ENCODE measurements at regions not wholly inside any gene's neighbourhood (a gene's known extent, or its start where the extent isn't known, plus 50 kb on each side); places are given as distances from the start of the nearest gene placed in this dataset.

DNA sequence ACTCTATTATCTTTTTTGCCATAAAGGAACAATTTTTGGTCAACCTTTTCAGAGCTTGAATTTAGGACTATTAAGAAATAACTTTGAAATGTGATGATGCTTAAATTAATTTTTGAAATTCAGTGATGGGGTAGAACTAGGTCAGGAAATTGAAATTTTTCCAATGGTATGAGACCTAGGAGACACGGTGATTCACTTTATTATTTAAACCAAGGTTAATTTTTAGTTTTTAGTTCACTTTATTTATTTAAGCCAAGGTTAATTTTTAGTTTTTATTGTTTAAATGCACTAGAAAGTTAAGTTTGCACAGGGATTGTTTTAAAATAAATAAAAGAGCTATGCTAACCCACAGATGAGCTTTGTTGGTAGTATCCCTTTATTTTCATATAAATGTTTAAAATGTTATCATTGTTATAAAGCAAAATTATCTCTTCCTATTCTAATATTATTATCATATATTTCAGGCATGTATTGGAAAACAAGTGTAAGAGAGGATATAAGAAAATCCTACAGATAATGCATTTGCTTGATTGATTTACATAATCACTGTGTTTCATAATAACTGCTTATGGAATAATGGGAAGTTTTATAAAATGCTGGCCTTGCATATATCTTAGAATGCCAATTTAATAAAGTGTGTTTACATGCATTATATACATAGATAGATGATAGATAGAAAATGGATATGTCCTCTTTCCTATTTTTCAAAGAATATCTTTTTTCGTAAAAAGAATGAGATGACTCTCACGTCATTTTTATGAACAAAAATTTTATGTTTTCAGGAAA, 163.6 kb downstream of the HGF start:
- no peak for DNase-seq (ENCODE audit: low read depth, low spot score)

DNA sequence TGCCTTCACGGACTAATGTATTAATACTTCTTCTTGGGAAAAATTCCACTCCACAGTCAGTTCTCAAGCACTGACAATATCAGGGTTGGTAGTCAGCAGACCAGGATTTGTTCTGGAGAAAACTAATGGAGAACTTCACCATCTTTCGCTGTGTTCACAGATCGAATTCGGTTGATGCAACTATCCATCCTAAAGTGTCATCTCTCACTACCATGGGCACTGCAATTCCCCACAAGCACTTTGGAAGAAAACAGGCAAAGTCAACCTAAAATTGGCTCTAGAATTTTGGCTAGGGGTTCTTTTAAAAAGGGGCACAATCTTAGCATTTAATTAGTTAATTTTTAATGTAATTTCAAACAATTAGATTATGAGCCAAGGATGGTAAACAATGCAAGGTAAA, 164.4 kb downstream of the HGF start:
- no peak for DNase-seq (ENCODE audit: low read depth, low spot score)

DNA sequence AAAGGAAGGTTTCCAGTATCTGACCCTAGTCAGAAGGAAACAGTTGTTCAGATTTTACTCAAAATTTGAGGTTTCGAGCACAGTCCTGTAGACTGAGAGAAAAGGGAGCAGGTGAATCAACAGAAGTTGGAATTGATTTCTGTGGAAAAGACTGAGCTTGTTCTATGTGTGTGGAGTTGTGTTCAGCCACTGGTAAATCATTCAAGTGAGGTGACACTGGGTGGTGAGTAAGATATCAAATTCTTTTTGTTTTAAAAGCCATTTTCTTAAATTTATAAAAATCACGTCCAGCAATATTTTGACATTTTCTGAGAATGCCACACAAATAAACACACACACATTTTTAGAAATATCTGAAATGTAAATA, 165.1 kb downstream of the HGF start:
- no peak for DNase-seq (ENCODE audit: low read depth, low spot score)

DNA sequence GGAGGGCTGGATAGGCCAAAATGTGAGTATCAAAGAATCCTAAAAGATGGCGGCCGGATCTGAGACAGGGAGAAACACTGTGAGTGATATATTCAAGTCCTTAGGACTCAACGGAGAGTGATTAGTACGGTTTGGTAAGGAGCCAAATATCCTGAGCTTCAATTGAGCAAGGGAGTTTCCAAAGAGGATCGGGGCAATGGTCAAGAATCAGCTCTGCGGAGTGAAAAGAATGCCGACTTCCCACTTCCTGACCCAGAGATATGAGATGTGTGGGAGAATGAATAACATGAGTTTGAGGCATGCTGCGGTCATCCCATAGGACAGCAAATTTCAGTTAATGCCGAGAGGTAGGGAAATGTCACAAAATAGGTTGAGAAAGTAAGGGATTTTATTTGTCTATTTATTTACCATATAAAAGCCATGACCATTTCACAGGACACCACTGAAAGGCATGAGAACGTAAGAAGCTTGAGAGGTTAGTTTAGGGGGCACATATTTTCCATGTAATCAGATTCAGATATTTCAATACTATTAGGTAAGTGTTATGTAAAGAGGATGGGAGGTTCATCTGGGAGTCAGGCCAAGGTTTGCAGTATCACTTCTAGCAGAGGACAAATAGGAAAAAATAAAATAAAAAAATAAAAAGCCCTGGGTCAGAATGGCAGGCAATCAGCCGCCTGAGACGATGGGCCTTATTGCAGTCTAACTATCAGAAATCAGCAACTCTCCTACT, 165.6 kb downstream of the HGF start:
- DNase-seq (ENCODE audit: low read depth, low spot score) = no peak

DNA sequence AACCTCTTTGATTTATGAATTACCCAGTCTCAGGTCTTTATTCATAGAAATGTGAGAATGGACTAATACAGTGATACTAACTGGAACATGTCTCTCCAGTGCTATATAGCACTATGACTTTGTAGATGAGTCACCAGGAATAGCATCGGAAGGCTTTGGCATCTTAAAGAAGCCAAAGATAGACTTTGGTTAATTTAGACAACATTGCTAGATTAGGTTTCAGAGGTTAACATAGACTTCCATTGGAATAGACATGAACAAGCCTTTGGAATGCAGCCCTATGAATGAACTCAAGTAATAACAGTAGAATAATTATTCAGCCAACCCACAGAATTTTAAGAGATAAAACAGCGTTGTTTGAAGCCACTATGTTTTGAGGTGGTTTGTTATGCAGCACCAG, 169.2 kb downstream of the HGF start:
- DNase-seq (ENCODE audit: low read depth, low spot score) = no peak

DNA sequence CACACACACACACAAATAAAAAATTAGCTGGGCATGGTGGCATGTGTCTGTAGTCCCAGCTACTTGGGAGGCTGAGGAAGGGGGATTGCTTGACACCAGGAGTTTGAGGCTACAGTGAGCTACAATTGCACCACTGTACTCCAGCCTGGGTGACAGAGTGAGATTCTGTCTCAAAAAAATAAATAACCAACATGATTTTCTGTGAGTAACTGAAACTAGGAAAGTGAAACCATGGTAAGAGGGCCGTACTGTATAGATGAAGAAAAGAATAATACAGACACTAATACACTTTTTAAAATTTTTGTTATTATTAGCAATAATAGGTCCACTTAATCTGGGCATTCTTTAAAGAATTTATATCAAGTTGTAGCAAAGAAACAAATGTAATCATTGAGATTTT, 170.9 kb downstream of the HGF start:
- no peak for DNase-seq (ENCODE audit: low read depth, low spot score)

DNA sequence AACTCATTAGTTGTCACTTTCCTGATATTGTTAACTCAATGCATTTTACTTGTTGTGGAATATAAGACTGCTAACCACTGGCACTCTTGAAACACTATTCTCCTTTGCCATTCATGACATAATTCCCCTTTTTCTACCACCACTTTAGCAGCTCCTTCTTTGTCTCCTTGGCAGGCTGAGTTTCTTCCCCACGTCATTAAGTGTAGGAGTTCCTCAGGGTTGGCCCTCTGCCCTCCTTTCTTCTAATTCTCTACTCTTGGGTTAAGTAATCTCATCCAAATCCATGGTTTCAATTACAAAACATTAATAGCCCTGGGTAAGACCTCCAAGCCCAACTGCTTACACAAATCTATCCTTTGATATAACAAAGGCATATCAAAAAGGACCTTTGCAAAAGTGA, 175.1 kb downstream of the HGF start:
- no peak for DNase-seq (ENCODE audit: low read depth, low spot score)

DNA sequence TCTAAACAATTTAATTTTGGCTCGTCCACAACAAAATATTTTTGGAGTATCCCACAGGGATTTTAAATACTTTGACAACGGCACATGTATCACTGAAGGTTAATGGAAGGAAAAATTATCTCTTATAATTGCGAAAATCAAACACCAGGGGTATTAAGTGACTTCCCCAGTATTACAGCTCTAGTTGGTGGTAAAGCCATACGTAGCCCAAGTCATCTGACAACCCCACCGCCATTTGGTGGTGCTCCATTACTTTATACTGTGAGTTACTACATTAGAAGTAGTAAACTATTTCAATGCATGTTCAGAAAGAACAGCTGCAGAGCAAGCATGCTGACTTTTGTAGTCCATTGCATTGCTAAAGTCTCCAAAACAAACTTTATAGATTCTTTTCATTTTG, 179.7 kb downstream of the HGF start:
- no peak for DNase-seq (ENCODE audit: low read depth, low spot score)

DNA sequence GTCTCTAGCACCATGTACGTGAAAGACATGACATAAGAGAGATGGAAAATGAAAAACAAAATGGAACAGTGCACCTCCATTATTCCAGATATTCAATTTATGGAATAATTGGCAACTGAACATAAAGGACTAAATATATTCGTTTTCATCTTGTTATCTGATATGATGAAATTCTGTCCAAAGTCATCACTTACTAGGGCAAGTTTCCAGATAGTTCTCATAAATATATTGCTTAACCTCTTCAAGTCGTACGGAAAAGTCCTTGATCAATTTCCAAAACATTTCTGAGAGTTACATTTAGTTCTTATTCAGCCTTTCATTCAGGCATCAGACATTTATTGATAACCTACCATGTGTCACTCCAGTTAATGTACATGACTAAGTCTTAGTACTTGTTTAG, 185.2 kb downstream of the HGF start:
- DNase-seq (ENCODE audit: low read depth, low spot score) = no peak

DNA sequence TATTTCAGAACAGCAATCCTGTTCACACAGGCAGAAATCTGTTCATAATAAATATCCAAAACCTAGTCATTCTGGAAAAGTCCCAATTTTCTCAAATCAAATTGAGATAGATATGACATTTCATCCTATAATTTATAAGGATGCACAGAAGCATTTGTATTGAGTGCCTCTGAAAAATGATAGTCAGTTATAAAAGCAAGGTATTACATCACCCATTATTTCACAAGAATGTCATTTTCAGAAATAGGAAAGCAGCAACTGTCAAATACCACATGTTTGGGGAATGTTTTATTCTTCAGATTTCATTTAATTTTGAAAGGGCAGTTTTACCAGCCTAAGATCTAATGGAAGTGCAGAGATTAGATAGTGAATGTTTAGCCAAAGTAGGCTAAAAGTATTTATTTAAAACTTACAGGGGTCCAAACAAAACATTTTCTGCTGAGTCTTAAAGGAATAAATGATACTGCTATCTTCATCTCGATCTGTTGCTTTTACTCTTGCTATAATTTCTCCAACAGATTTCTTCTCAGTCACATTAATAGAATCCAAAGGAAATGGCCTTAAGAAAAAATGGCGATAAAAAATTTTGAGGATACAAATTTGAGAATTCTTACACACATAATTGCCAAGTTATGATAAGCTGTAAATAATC, 185.8 kb downstream of the HGF start:
- DNase-seq (ENCODE audit: low read depth, low spot score) = no peak

DNA sequence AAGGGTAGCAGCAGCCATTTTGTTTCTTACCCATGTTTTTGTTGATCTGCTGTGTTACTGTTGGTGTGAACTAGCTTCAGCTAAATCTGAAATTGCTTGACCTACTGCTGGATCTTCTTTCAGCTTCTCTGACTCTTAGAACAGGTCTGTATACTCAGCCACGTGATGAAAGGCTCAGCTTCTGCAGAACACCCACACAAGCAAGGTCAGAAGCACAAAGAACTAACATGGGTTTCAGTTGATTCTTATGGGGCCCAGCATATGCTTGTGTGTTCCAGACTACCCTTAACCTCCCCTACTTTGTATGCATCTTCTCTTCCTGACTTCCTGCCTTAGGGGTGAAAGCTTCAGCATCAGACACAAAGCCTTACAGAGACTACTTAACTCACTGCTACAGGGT, 186.8 kb downstream of the HGF start:
- DNase-seq (ENCODE audit: low read depth, low spot score) = no peak

DNA sequence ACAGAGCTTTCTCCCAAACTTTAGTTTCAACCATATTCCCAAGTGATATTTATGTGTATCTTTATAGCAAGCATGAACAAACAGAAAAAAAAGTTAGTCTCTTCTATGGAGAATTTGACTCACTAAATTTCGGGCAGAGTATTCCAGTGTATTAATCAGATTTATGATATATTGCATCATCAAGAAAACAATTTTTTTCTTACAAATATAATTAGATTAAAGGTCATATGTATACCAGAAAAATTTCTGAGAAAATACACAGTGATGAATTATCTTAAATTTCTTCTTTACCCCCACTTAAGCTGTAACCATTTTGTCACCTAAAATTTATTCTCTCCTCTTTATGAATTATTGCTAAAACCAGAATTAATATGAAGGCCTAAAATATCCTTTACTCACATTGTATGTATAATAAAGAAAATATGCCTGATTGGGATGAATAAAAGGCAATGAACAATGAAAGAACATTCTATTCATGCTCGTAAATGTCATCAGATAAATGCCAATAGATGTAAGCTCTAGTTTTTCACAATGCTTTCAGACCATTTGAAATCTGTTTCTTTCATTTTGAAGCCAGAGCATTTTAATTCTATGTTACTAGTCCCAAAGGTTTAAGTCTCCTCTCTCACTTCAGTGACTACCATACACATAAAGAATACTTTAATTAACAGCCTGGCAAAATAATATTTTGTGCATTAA, 192.1 kb downstream of the HGF start:
- no peak for DNase-seq (ENCODE audit: low read depth, low spot score)

DNA sequence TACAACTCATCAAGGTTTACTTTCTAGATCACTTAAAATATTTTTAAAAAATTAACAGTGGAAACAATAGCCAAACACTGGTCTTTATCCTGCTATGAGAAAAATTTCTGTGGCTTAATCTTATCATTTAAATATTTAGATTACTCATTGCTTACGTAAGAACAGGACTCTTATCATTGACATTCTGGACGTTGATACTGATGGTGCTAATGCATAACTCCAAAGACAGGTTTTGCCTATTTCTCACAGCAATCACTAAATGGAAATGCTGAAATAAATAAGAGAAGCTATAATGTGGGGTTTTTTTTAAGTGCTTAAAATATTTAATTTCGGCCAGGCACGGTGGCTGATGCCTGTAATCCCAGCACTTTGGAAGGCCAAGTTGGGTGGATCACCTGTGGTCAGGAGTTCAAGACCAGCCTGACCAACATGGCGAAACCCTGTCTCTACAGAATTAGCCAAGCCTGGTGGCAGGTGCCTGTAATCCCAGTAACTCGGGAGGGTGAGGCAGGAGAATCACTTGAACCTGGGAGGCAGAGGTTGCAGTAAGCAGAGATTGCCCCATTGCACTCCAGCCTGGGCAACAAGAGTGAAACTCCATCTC, 195.0 kb downstream of the HGF start:
- no peak for DNase-seq (ENCODE audit: low read depth, low spot score)

DNA sequence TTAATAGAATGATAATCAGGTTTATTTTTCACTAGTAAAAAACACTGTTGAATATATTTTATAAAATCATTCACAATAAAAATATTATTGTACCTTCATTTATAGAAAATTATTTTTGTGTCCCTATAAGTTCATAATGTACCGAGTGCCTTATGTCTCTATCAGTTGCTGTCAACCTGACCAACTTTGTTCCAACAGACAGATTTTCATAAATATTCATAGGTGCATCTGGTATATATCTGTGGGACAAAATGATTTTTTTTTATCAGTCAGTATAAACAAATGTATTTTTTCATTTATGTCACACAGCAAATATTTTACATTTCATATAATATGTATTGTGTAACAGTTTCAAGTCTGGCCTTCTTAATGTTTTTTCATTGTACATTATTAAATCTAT, 195.9 kb downstream of the HGF start:
- DNase-seq (ENCODE audit: low read depth, low spot score) = no peak

DNA sequence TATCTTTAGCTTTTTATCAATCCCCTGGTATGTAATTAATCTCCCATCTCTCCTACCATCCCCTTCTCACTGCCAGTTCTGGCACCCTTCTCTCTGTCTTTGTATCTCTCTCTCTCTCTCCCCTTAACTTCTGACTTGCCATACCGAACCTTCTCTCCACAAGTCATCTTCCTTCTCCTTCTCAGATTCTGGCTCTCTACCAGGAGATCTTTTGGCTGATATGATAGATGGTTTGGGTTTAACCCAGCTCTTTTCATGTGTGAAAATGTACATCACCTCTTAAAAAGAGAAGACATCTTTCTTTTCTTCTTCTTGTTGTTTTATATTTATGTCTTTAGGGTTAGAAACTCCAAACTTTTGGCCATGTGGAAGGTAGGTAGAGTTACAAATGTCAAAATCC, 196.7 kb downstream of the HGF start:
- no peak for DNase-seq (ENCODE audit: low read depth, low spot score)

DNA sequence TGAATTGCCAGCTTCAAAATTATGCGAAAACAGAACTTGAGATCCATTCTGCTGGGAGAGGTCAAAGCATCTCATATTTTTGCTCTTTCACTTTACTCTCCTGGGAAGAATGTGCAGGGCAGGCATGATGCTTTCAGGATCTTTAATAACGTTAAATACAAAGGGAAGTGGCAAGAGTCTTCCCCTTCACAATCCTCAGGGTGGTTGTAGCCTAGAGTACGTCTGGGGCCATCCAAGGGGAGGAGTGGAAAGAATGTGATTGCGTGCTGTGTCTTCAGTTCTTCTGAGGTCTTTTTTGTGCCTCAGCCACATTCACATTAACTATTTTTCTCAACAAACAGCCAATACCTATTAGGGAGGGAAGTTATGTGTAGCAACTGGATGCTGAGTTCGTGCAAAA, 207.3 kb downstream of the HGF start:
- no peak for DNase-seq (ENCODE audit: low read depth, low spot score)

DNA sequence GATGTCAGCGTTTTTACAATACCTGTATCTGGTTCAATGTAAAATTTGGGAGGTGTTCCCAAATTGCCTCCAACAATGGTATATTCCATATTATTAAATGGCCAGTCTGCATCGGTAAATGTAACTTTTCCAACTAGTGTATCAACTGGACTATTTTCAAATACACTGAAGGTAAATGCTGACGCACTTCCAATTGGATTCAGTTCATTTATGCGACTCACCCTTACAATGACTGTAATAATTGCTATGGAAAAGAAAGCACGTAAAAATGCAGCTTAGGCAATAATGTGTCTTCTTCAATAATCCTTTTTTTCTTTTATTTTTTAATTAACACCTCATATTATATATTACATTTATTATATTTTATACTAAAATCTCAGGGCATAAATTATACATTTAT, 209.1 kb downstream of the HGF start:
- no peak for DNase-seq (ENCODE audit: low read depth, low spot score)

DNA sequence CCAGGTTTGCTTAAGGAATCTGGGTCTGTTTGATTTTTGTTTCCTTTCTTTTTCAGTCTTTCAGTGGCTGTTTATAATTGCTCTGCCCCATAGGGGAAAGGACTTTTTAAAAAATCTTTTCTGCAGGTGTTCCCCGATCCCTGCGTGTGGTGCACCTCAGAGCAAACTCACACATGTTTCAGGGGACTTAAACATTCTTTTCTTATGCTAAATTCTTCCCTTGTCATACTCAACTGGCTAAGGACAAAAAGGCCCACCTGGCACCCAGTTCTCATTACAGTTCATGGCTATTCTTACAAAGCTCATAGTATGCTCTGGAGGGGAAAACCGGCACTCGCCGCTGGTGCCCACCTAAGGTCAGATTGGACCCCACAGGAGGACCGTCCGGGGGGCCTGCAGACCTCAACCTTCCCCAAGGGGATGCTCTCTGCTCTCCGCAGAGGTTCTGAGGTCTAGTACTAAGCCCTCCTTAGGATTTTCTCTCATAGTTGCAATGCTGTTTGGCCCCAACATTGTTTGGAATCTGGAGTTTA, 220.3 kb downstream of the HGF start:
- no peak for DNase-seq (ENCODE audit: low read depth, low spot score)

DNA sequence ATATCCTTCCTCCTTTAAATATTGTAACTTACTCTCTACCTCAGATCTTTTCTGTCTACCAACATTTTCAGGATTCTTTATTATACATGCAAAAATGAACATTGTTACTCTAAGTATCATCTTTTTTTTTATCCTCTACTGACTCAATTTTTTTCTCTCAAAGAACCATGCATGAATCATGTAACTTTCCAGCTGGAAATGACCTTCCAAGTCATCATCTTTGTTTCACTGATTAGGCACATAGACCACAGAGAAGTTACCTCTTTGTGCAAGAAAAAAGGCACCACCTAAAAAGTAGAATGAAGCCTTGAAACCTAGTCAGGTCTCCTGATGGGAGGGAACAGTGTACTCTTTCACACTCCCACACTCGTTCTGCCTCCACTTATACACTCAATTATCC, 234.9 kb downstream of the HGF start:
- DNase-seq (ENCODE audit: low read depth, low spot score) = no peak

DNA sequence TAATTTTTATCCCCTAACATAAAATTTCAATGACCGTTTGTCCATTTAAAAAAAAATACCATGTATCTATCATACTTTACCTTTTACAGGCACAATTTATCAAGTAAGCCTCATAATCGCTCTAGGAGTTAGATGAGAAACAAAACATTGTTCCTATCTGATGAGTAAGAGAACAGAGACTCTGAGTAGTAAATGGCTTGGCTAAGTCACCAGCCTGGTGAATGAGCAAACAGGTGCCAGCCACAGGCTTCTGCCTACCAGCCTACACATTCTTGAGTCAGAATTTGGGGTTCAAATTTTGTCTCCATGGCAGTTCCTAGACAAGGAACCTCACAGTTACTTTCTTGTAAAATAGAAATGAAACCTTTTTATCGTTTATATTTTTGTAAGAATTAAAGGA, 235.4 kb downstream of the HGF start:
- DNase-seq (ENCODE audit: low read depth, low spot score) = no peak

DNA sequence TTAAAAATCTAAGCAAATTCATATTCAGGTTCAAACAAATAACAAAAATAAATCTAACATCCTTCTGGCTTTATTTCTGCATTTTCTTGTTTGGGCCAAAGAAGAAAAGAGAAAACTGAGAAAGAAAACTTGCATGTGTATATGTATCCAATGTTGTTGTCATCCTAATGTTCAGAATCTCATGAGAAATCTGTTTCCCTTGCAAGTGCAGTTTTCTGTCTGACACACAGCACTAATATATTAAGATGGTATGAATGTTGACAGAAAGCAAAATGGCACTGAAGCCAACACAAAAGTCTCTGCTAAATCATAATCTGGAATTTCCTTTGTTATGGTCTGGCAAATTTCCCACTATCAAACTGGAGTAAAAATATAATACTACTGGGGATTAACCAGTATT, 235.9 kb downstream of the HGF start:
- no peak for DNase-seq (ENCODE audit: low read depth, low spot score)

DNA sequence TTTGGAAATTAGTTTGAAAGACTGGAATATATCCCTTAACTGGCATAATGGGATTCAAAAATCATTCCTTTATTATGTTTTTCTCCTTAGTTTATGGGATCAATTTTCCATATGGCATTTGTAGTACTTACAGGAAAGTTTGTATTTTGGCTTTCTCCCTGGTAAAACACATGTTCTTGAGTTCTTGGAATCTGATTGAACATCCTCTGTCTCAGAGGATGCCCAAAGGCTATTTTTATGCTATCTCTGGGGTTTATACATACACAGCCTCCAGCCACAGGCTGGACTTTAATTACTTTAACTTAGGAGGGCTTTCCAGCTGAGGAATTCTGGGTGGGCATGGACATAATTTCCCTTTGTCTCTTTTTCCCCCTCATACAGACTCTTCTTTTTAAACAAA, 236.4 kb downstream of the HGF start:
- no peak for DNase-seq (ENCODE audit: low read depth, low spot score)

Measured in pulmonary artery endothelial cell (primary cell).